ENCODE measurements at regions not wholly inside any gene's neighbourhood (a gene's known extent, or its start where the extent isn't known, plus 50 kb on each side); places are given as distances from the start of the nearest gene placed in this dataset.

DNA sequence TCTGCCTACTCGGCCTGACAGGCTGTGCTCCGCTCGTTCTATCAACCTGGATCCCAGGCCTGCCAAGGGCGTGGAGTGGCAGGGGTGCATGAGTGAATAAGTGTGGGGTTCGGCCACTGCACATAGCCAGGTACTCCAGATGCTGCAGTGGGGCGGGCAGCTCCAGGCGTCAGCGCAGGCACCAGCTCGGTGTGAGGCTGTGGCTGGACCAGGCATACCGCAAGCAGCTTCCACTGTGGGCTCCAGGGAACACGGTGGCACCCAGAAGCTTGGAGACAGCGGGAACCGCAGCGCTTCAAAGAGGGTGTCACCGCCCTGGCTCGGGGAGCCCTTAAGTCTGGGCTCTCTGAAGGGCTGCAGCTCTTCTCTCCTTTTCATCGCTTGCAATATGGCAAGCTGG, 1630.2 kb downstream of the OLFM4 start:
- no peak for DNase-seq (ENCODE audit: low read depth in 1 of 2, low spot score in 2 of 2)
- Histone ChIP-seq H4K20me1 (replicated peaks in 1 of 2; ENCODE audit: control insufficient read depth in 1 of 2, insufficient read depth in 2 of 2, low read length in 2 of 2) (no peaks in the 10 kb centered on the region), H2AK5ac (ENCODE audit: low read depth, low read length) (no peak overlapping the region), H3K23me2 (ENCODE audit: low read depth, low read length) (no peaks in the 10 kb centered on the region), H3K4me2 (ENCODE audit: insufficient read depth in 1 of 2, low read depth in 2 of 2, low read length in 2 of 2) (no peak overlapping the region), H3K23ac (ENCODE audit: insufficient read length) (no peak overlapping the region), H3K27ac (ENCODE audit: low read depth, low read length) (no peak overlapping the region), H2AFZ (ENCODE audit: low read length) (no peak overlapping the region), H3K36me3 (ENCODE audit: control insufficient read depth in 2 of 4, insufficient read depth in 4 of 4, low read length in 3 of 4) (no peaks in the 10 kb centered on the region), H3K4ac (replicated peaks; ENCODE audit: insufficient read length, low read depth, low read length) (no peak overlapping the region), H3K18ac (ENCODE audit: extremely low read depth, low read length) (no peak overlapping the region), H2BK12ac (ENCODE audit: low read depth, low read length) (no peak overlapping the region), H3K9me3 (ENCODE audit: insufficient read depth in 2 of 2, low read depth in 1 of 2, low read length in 1 of 2) (no peaks in the 10 kb centered on the region), H2BK15ac (ENCODE audit: low read length) (no peak overlapping the region), H3K9ac (replicated peaks in 1 of 4; ENCODE audit: extremely low read depth in 1 of 4, low read depth in 3 of 4, low read length in 3 of 4) (no peak overlapping the region), H4K91ac (replicated peaks; ENCODE audit: insufficient read length, low read length) (no peak overlapping the region), H3K27me3 (replicated peaks in 1 of 4; ENCODE audit: control insufficient read depth in 3 of 4, extremely low read depth in 1 of 4, insufficient read depth in 3 of 4, low read length in 3 of 4) (no peaks in the 10 kb centered on the region), H2BK20ac (ENCODE audit: low read length) (no peak overlapping the region), H3K79me1 (ENCODE audit: low read depth, low read length) (no peaks in the 10 kb centered on the region), H4K5ac (ENCODE audit: insufficient read length, low read depth, low read length) (no peak overlapping the region), H4K8ac (ENCODE audit: extremely low read depth, insufficient read depth, low read length) (no peak overlapping the region; the same call in 1 of the 2 replicates), H3K79me2 (ENCODE audit: control insufficient read depth in 1 of 2, insufficient read depth in 2 of 2, low read length in 2 of 2) (no peaks in the 10 kb centered on the region), H3K56ac (replicated peaks; ENCODE audit: insufficient read length, low read depth, low read length) (no peak overlapping the region), H3K4me3 (ENCODE audit: extremely low read depth in 1 of 4, insufficient read depth in 2 of 4, low read depth in 3 of 4, low read length in 4 of 4) (no peak overlapping the region), H3K14ac (ENCODE audit: insufficient read length) (no peak overlapping the region), H2BK120ac (replicated peaks; ENCODE audit: low read depth, low read length) (no peak overlapping the region), H2BK5ac (ENCODE audit: low read depth, low read length) (no peak overlapping the region; the same call in 1 of the 2 replicates), H3K4me1 (replicated peaks in 1 of 4; ENCODE audit: control insufficient read depth in 3 of 4, insufficient read depth in 4 of 4, low read length in 3 of 4) (no peaks in the 10 kb centered on the region)
- no peak for FAIRE-seq
- TF ChIP-seq, protein P1, sequence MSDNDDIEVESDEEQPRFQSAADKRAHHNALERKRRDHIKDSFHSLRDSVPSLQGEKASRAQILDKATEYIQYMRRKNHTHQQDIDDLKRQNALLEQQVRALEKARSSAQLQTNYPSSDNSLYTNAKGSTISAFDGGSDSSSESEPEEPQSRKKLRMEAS (IDR thresholded peaks at IDR 0.05), result no peak
- TF ChIP-seq SP1 (IDR thresholded peaks at IDR 0.05; ENCODE audit: low read depth, low read length) (no peak), NANOG (IDR thresholded peaks at IDR 0.05; ENCODE audit: insufficient read depth, low read depth, low read length, poor library complexity, severe bottlenecking) (no peak), CHD2 (IDR thresholded peaks at IDR 0.05; ENCODE audit: low read length) (no peak)
- WGBS, 2 experiments (ENCODE audit: extremely low coverage in 1 of 2, insufficient coverage in 1 of 2, insufficient read length in 1 of 2, insufficient replicate concordance in 2 of 2, low coverage in 1 of 2, low lambda C conversion rate in 2 of 2, missing lambda C conversion rate in 1 of 2), result 93% methylated on average over 16 of the region's 17 CpGs; no CpG with 5 or more reads in 1 of the 2 experiments
- ChIA-PET POLR2A (ENCODE audit: partially characterized antibody) (no interaction called here), CTCF (ENCODE audit: partially characterized antibody) (interaction anchor here (0.6 kb wide), 1 partner anchor 18 kb away, joined by 3 read pairs; no protein-coding TSS in a partner anchor)

Measured in H1 (cell line).